HEK293 (cell line): ENCODE measurements at regions not wholly inside any gene's neighbourhood (a gene's known extent, or its start where the extent isn't known, plus 50 kb on each side); places are given as distances from the start of the nearest gene placed in this dataset.

ENCODE experiments used
- CTCF ChIA-PET: fragments of 350-600 bp; formaldehyde crosslinking; extraction: SDS; loops from one replicate; lab custom pipeline; 2021; ENCODE audit warnings: antibody characterized with exemption; lab: Yijun Ruan, JAX
- POLR2A ChIA-PET: fragments of 300-600 bp; formaldehyde crosslinking; extraction: SDS; loops from one replicate; lab custom pipeline; 2020; ENCODE audit warnings: antibody characterized with exemption, inconsistent platforms; lab: Yijun Ruan, JAX
- H3K27ac ChIP-seq: fragments of 200-500 bp; sonication (Bioruptor generic); 2 replicates; pipeline ENCODE4 v1.5.1; 2014; ENCODE audit warnings: low read depth, low read length, control low read depth, inconsistent platforms; ENCODE audit errors: extremely low read depth
- H3K36me3 ChIP-seq, 2 experiments: fragments of 200-500 bp in 1 of 2; sonication (Bioruptor generic) in 1 of 2; 1 replicate in 1 of 2; 2 replicates in 1 of 2; pipeline ENCODE4 v1.5.1; 2014 to 2017; ENCODE audit warnings: inconsistent platforms in 2 of 2, low read length in 2 of 2; ENCODE audit not compliant: control insufficient read depth in 2 of 2, insufficient read depth in 1 of 2
- H3K4me1 ChIP-seq: fragments of 200-500 bp; sonication (Bioruptor generic); 2 replicates; pipeline ENCODE4 v1.5.1; 2014; ENCODE audit warnings: mild to moderate bottlenecking, low read length, inconsistent platforms; ENCODE audit not compliant: control insufficient read depth, insufficient read depth
- H3K4me3 ChIP-seq: 2 replicates; pipeline ENCODE4 v1.5.1; 2011; ENCODE audit warnings: low read depth, mild to moderate bottlenecking, control low read depth, low read length, moderate library complexity
- H3K9me3 ChIP-seq: fragments of 200-500 bp; sonication (Bioruptor generic); 2 replicates; pipeline ENCODE4 v1.5.1; 2014; ENCODE audit warnings: low read depth, low read length, inconsistent platforms; ENCODE audit not compliant: control insufficient read depth, insufficient read depth
- GFI1B ChIP-seq: fragments of 450-650 bp; formaldehyde crosslinking; IDR thresholded peaks from 2 replicates; pipeline ENCODE4 v1.5.1; 2016; ENCODE audit warnings: missing biosample characterization, missing genetic modification characterization
- MEIS1 ChIP-seq: sonication (generic); formaldehyde crosslinking; IDR thresholded peaks from 2 replicates; pipeline ENCODE4 v1.8.1; 2022; ENCODE audit warnings: missing genetic modification reagents, mild to moderate bottlenecking, borderline replicate concordance
- PATZ1 ChIP-seq: fragments of 450-650 bp; formaldehyde crosslinking; IDR thresholded peaks from 2 replicates; pipeline ENCODE4 v1.5.1; 2016; ENCODE audit warnings: missing biosample characterization, missing genetic modification characterization
- SP7 ChIP-seq: fragments of 450-650 bp; formaldehyde crosslinking; IDR thresholded peaks from 2 replicates; pipeline ENCODE4 v1.5.1; 2016; ENCODE audit warnings: missing biosample characterization, missing genetic modification characterization
- YY2 ChIP-seq: fragments of 450-650 bp; formaldehyde crosslinking; IDR thresholded peaks from 2 replicates; pipeline ENCODE4 v1.5.1; 2016; ENCODE audit warnings: missing biosample characterization, missing genetic modification characterization
- ZBTB26 ChIP-seq: fragments of 450-650 bp; formaldehyde crosslinking; optimal IDR thresholded peaks from 2 replicates; pipeline ENCODE3; 2016; ENCODE audit warnings: missing biosample characterization, mild to moderate bottlenecking, missing genetic modification characterization
- ZFP37 ChIP-seq: fragments of 450-650 bp; formaldehyde crosslinking; IDR thresholded peaks from 2 replicates; pipeline ENCODE4 v1.5.1; 2016; ENCODE audit warnings: missing biosample characterization, missing genetic modification characterization
- ZNF16 ChIP-seq: fragments of 450-650 bp; formaldehyde crosslinking; IDR thresholded peaks from 2 replicates; pipeline ENCODE4 v1.5.1; 2016; ENCODE audit warnings: low read depth, missing biosample characterization, missing genetic modification characterization
- ZNF19 ChIP-seq: fragments of 450-650 bp; formaldehyde crosslinking; IDR thresholded peaks from 2 replicates; pipeline ENCODE4; 2016; ENCODE audit warnings: missing biosample characterization, missing genetic modification characterization, low read depth
- ZNF239 ChIP-seq: fragments of 450-650 bp; formaldehyde crosslinking; IDR thresholded peaks from 2 replicates; pipeline ENCODE4 v1.5.1; 2016; ENCODE audit warnings: missing biosample characterization, missing genetic modification characterization
- ZNF24 ChIP-seq: fragments of 450-650 bp; formaldehyde crosslinking; IDR thresholded peaks from 2 replicates; pipeline ENCODE4 v1.5.1; 2016; ENCODE audit warnings: missing biosample characterization, missing genetic modification characterization
- ZNF274 ChIP-seq, 2 experiments: fragments of 200-500 bp in 1 of 2; fragments of 450-650 bp in 1 of 2; sonication (Bioruptor generic) in 1 of 2; formaldehyde crosslinking in 1 of 2; IDR thresholded peaks; 2 replicates each; pipeline versions ENCODE4 v1.5.1 to v1.6.1; 2014 to 2016; ENCODE audit warnings: borderline replicate concordance in 1 of 2, inconsistent platforms in 1 of 2, low read length in 1 of 2, missing biosample characterization in 1 of 2, missing genetic modification characterization in 1 of 2
- ZNF341 ChIP-seq: fragments of 450-650 bp; formaldehyde crosslinking; IDR thresholded peaks from 2 replicates; pipeline ENCODE4; 2016; ENCODE audit warnings: low read depth, missing biosample characterization, missing genetic modification characterization
- ZNF350 ChIP-seq: fragments of 450-650 bp; formaldehyde crosslinking; IDR thresholded peaks from 2 replicates; pipeline ENCODE4 v1.5.0; 2017; ENCODE audit warnings: missing biosample characterization, mild to moderate bottlenecking, missing genetic modification characterization
- ZNF530 ChIP-seq: fragments of 450-650 bp; formaldehyde crosslinking; IDR thresholded peaks from 2 replicates; pipeline ENCODE4 v1.5.1; 2016; ENCODE audit warnings: low read depth, missing biosample characterization, missing genetic modification characterization
- ZNF626 ChIP-seq: fragments of 450-650 bp; sonication (Bioruptor Pico); formaldehyde crosslinking; IDR thresholded peaks from 2 replicates; pipeline ENCODE4 v1.5.1; 2018; ENCODE audit warnings: missing biosample characterization, missing genetic modification characterization, inconsistent platforms
- ZNF654 ChIP-seq: fragments of 450-650 bp; formaldehyde crosslinking; IDR thresholded peaks from 2 replicates; pipeline ENCODE4 v1.5.1; 2016; ENCODE audit warnings: low read depth, missing biosample characterization, missing genetic modification characterization
- ZNF777 ChIP-seq: fragments of 450-650 bp; formaldehyde crosslinking; IDR thresholded peaks from 2 replicates; pipeline ENCODE4 v1.5.1; 2017; ENCODE audit warnings: missing biosample characterization, missing genetic modification characterization, borderline replicate concordance
- ZSCAN18 ChIP-seq: fragments of 450-650 bp; formaldehyde crosslinking; IDR thresholded peaks from 2 replicates; pipeline ENCODE4 v1.5.1; 2016; ENCODE audit warnings: missing biosample characterization, missing genetic modification characterization
- ZSCAN4 ChIP-seq: fragments of 450-650 bp; formaldehyde crosslinking; IDR thresholded peaks from 2 replicates; pipeline ENCODE4 v1.5.1; 2017; ENCODE audit warnings: missing biosample characterization, missing genetic modification characterization

- H3K4me1 ChIP-seq, result no peaks in the 10 kb centered on the region
- no peak overlapping the region for H3K27ac ChIP-seq
- TF ChIP-seq ZNF777 (tag by site-specific recombination) (no peak), ZNF19 (tag by site-specific recombination) (0 out of 2 replicates have a peak, but pooled peaks have one; percentile 56)
- no peaks in the 10 kb centered on the region for H3K9me3 ChIP-seq
- H3K4me3 ChIP-seq, result no peak overlapping the region
- ChIA-PET POLR2A (no interaction called here), CTCF (interaction anchor here (0.6 kb wide), 1 partner anchor 124 kb away, joined by 3 read pairs; no protein-coding TSS in a partner anchor)
- no peaks in the 10 kb centered on the region for H3K36me3 ChIP-seq
Observed at GRCh38 chr7:98462911-98463633, 62.2 kb upstream of the BAIAP2L1 start.

- ChIA-PET CTCF (interaction anchor here (0.6 kb wide), 1 partner anchor 340 kb away, joined by 3 read pairs; no protein-coding TSS in a partner anchor), POLR2A (no interaction called here)
- H3K27ac ChIP-seq, result no peak overlapping the region
- TF ChIP-seq ZNF654 (tag by site-specific recombination) (no peak), SP7 (tag by site-specific recombination) (no peak), ZNF530 (tag by site-specific recombination) (no peak), MEIS1 (CRISPR knock-in tag) (no peak), ZNF626 (tag by site-specific recombination) (no peak), ZNF274 (IDR thresholded peaks at IDR 0.05; ENCODE audit: low read length) (no peak), ZNF274 (tag by site-specific recombination; IDR thresholded peaks at IDR 0.05; ENCODE audit: borderline replicate concordance) (no peak), ZFP37 (tag by site-specific recombination) (no peak), ZNF24 (tag by site-specific recombination) (no peak), ZNF350 (tag by site-specific recombination) (no peak), ZNF341 (no peak), PATZ1 (tag by site-specific recombination) (no peak), GFI1B (tag by site-specific recombination) (no peak), ZNF16 (no peak), ZBTB26 (no peak), ZSCAN4 (tag by site-specific recombination) (no peak), ZSCAN18 (tag by site-specific recombination) (no peak), YY2 (no peak), ZNF239 (tag by site-specific recombination) (no peak)
- no peaks in the 10 kb centered on the region for H3K4me1 ChIP-seq
- H3K4me3 ChIP-seq, result no peak overlapping the region
- no peaks in the 10 kb centered on the region for H3K36me3 ChIP-seq
- H3K9me3 ChIP-seq, result no peaks in the 10 kb centered on the region
Observed at GRCh38 chr7:98460902-98461301, 60.0 kb upstream of the BAIAP2L1 start.
